GM21390 (cell line): ENCODE measurements at regions not wholly inside any gene's neighbourhood (a gene's known extent, or its start where the extent isn't known, plus 50 kb on each side); places are given as distances from the start of the nearest gene placed in this dataset.
"Not testable (repeated sequence)": the region's sequence is repeated elsewhere in the genome, so short reads cannot be mapped to it uniquely, and the experiment has no call there.

ENCODE experiments used
- ATAC-seq: cut with Tn5 transposase; IDR thresholded peaks from one replicate; pipeline ENCODE4 v1.9.1; 2021; ENCODE audit not compliant: unreplicated experiment

GRCh38 chr3:22849583-22849982, 353.5 kb upstream of the UBE2E2 start:
- not testable (repeated sequence) for ATAC-seq

GRCh38 chr3:22856811-22857210, 346.3 kb upstream of the UBE2E2 start:
- no peak for ATAC-seq

GRCh38 chr3:22858486-22858885, 344.6 kb upstream of the UBE2E2 start:
- no peak for ATAC-seq

- no peak for ATAC-seq
These were observed 343.5 kb upstream of the UBE2E2 start for GRCh38 chr3:22859618-22860017.

GRCh38 chr3:22861426-22861825, 341.7 kb upstream of the UBE2E2 start:
- ATAC-seq = no peak

- ATAC-seq = no peak
These were observed 341.0 kb upstream of the UBE2E2 start for GRCh38 chr3:22862111-22862510.

- not testable (repeated sequence) for ATAC-seq
These were observed 320.3 kb upstream of the UBE2E2 start for GRCh38 chr3:22882834-22883233.

- no peak for ATAC-seq
These were observed 318.1 kb upstream of the UBE2E2 start for GRCh38 chr3:22885039-22885438.

- ATAC-seq = no peak
These were observed 317.4 kb upstream of the UBE2E2 start for GRCh38 chr3:22885574-22886341.

GRCh38 chr3:22886439-22887068, 316.6 kb upstream of the UBE2E2 start:
- no peak for ATAC-seq

GRCh38 chr3:22887664-22888291, 315.3 kb upstream of the UBE2E2 start:
- ATAC-seq = peak; percentile 54

- ATAC-seq = no peak
These were observed 310.0 kb upstream of the UBE2E2 start for GRCh38 chr3:22893101-22893500.

- no peak for ATAC-seq
These were observed 309.3 kb upstream of the UBE2E2 start for GRCh38 chr3:22893644-22894325.

GRCh38 chr3:22894865-22895264, 308.3 kb upstream of the UBE2E2 start:
- no peak for ATAC-seq

GRCh38 chr3:22895671-22896070, 307.5 kb upstream of the UBE2E2 start:
- no peak for ATAC-seq

- no peak for ATAC-seq
These were observed 304.6 kb upstream of the UBE2E2 start for GRCh38 chr3:22898558-22898957.

- ATAC-seq = no peak
These were observed 303.7 kb upstream of the UBE2E2 start for GRCh38 chr3:22899441-22899840.

GRCh38 chr3:22900296-22900695, 302.8 kb upstream of the UBE2E2 start:
- ATAC-seq = no peak

- ATAC-seq = no peak
These were observed 301.4 kb upstream of the UBE2E2 start for GRCh38 chr3:22901684-22902083.

GRCh38 chr3:22907161-22907780, 295.9 kb upstream of the UBE2E2 start:
- no peak for ATAC-seq

- ATAC-seq = no peak
These were observed 295.3 kb upstream of the UBE2E2 start for GRCh38 chr3:22907796-22908195.
